GM23338 (cell line): ENCODE measurements at regions not wholly inside any gene's neighbourhood (a gene's known extent, or its start where the extent isn't known, plus 50 kb on each side); places are given as distances from the start of the nearest gene placed in this dataset.

Experiments
- ATAC-seq: fragments of 200-7000 bp; cut with Tn5 transposase; 3 replicates; pipeline ENCODE4 v1.9.1; 2020
- DNase-seq: peaks from one replicate; pipeline ENCODE4 v3.0.0-alpha.2; 2015; ENCODE audit warnings: low spot score
- H2AFZ ChIP-seq: fragments of 200-600 bp; sonication (generic); 2 replicates; pipeline ENCODE4 v1.8.0; 2016; ENCODE audit warnings: antibody characterized with exemption, mild to moderate bottlenecking, moderate library complexity
- H3F3A ChIP-seq: fragments of 200-600 bp; sonication (generic); replicated peaks from 2 replicates; pipeline ENCODE4 v1.8.0; 2017; ENCODE audit warnings: antibody characterized with exemption, mixed run types, low read depth
- H3K27ac ChIP-seq: fragments of 200-600 bp; sonication (generic); 2 replicates; pipeline ENCODE4 v1.6.1; 2016; ENCODE audit warnings: low read depth
- H3K27me3 ChIP-seq: fragments of 200-600 bp; sonication (generic); 2 replicates; pipeline ENCODE4 v1.8.0; 2016; ENCODE audit warnings: mild to moderate bottlenecking, mixed run types, moderate library complexity; ENCODE audit not compliant: insufficient read depth
- H3K36me3 ChIP-seq: fragments of 200-600 bp; sonication (generic); 2 replicates; pipeline ENCODE4 v1.8.0; 2016; ENCODE audit warnings: mild to moderate bottlenecking; ENCODE audit not compliant: insufficient read depth
- H3K4me1 ChIP-seq: fragments of 200-600 bp; sonication (generic); 2 replicates; pipeline ENCODE4 v1.8.0; 2016; ENCODE audit warnings: mild to moderate bottlenecking, moderate library complexity; ENCODE audit not compliant: insufficient read depth
- H3K4me2 ChIP-seq: fragments of 200-600 bp; sonication (generic); 2 replicates; pipeline ENCODE4 v1.7.1; 2017; ENCODE audit warnings: mixed run types
- H3K4me3 ChIP-seq: fragments of 200-600 bp; sonication (generic); 2 replicates; pipeline ENCODE4 v1.6.1; 2016; ENCODE audit warnings: mixed run types
- H3K79me2 ChIP-seq: fragments of 200-600 bp; sonication (generic); replicated peaks from 2 replicates; pipeline ENCODE4 v1.8.0; 2017; ENCODE audit warnings: mild to moderate bottlenecking; ENCODE audit not compliant: insufficient read depth
- H3K9me2 ChIP-seq: fragments of 200-600 bp; sonication (generic); 2 replicates; pipeline ENCODE4 v1.8.0; 2017; ENCODE audit not compliant: insufficient read depth
- H4K20me1 ChIP-seq: fragments of 200-600 bp; sonication (generic); replicated peaks from 2 replicates; pipeline ENCODE4 v1.8.0; 2017; ENCODE audit warnings: mild to moderate bottlenecking; ENCODE audit not compliant: insufficient read depth
- H3K27ac Mint-ChIP-seq: 2 replicates; pipeline ENCODE4 v1.8.0; 2020; ENCODE audit warnings: inconsistent platforms, mild to moderate bottlenecking, moderate library complexity, mixed read lengths
- H3K27me3 Mint-ChIP-seq: 3 replicates; pipeline ENCODE4 v1.8.0; 2022; ENCODE audit warnings: low read depth, mild to moderate bottlenecking, moderate library complexity, mixed read lengths, inconsistent platforms; ENCODE audit not compliant: insufficient read depth, poor library complexity
- H3K36me3 Mint-ChIP-seq: 3 replicates; pipeline ENCODE4 v1.8.0; 2021; ENCODE audit warnings: low read depth, mild to moderate bottlenecking, inconsistent platforms, moderate library complexity, mixed read lengths
- H3K4me1 Mint-ChIP-seq: 3 replicates; pipeline ENCODE4 v1.8.0; 2020; ENCODE audit warnings: mild to moderate bottlenecking, inconsistent platforms, mixed read lengths
- H3K4me3 Mint-ChIP-seq: 3 replicates; pipeline ENCODE4 v1.8.0; 2021; ENCODE audit warnings: moderate library complexity, mild to moderate bottlenecking, inconsistent platforms, mixed read lengths
- H3K9me3 Mint-ChIP-seq: 3 replicates; pipeline ENCODE4 v1.8.0; 2020; ENCODE audit warnings: moderate library complexity, mild to moderate bottlenecking, inconsistent platforms, mixed read lengths
- CREB1 ChIP-seq: fragments of 250-450 bp; sonication (Bioruptor Pico); IDR thresholded peaks from 2 replicates; pipeline ENCODE4 v1.5.0; 2020; ENCODE audit warnings: low read depth, mild to moderate bottlenecking, moderate library complexity
- EZH2 ChIP-seq: fragments of 200-600 bp; sonication (generic); IDR thresholded peaks from one replicate; pipeline ENCODE4 v1.8.0; 2017; ENCODE audit warnings: antibody characterized with exemption, mild to moderate bottlenecking, low read depth; ENCODE audit not compliant: unreplicated experiment
- EZH2phosphoT487 ChIP-seq: fragments of 200-600 bp; sonication (generic); IDR thresholded peaks from one replicate; pipeline ENCODE4 v1.8.1; 2018; ENCODE audit warnings: antibody characterized with exemption; ENCODE audit not compliant: unreplicated experiment
- JUNB ChIP-seq: IDR thresholded peaks from one replicate; pipeline ENCODE4 v1.6.1; 2016; ENCODE audit warnings: antibody characterized with exemption; ENCODE audit not compliant: unreplicated experiment
- NANOG ChIP-seq: IDR thresholded peaks from 2 replicates; pipeline ENCODE4 v1.6.1; 2016; ENCODE audit warnings: antibody characterized with exemption, borderline replicate concordance
- POLR2AphosphoS5 ChIP-seq: IDR thresholded peaks from 2 replicates; pipeline ENCODE4 v1.6.1; 2016; ENCODE audit warnings: antibody characterized with exemption, low read depth
- ZNF331 ChIP-seq: fragments of 250-450 bp; sonication (Bioruptor Pico); IDR thresholded peaks from 2 replicates; pipeline ENCODE4 v1.5.0; 2020; ENCODE audit warnings: low read depth, mild to moderate bottlenecking, moderate library complexity
- TF ChIP-seq, protein P1 (sequence below): fragments of 250-450 bp; sonication (Bioruptor Pico); IDR thresholded peaks from 2 replicates; pipeline ENCODE4 v1.5.0; 2020; ENCODE audit warnings: mild to moderate bottlenecking, moderate library complexity
- TF ChIP-seq, protein P2 (sequence below), 2 experiments: fragments of 200-600 bp in 1 of 2; sonication (generic) in 1 of 2; conservative IDR thresholded peaks; 2 replicates each; pipeline versions ENCODE4 v1.5.1 to v1.6.1; 2016 to 2017; ENCODE audit warnings: antibody characterized with exemption in 2 of 2, low read depth in 2 of 2, mild to moderate bottlenecking in 2 of 2, moderate library complexity in 1 of 2
- TF ChIP-seq, protein P3 (sequence below): IDR thresholded peaks from one replicate; pipeline ENCODE4 v1.6.1; 2018; ENCODE audit warnings: antibody characterized with exemption; ENCODE audit not compliant: unreplicated experiment

DNA sequence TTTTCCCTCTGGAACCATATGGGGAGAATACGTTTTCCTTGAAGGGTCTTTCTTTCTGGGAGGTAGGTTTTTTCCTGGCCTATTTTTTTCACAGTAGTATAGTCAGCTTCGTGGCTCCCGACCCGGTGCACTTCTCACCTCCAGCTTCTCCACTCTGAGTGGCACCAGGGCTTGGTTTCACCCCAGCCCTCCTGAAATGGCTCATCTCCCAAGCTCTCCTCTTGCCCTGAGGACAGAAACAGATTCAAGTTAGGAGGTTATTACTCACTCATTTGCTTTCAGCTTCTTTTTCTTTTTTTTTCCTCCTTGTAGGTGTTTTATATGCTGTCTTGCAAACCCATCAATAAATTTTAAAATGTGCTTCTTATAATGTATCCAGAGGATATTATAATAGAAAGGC lies 199.3 kb downstream of the RFC3 start:
- Histone ChIP-seq H3K27me3 (no peaks in the 10 kb centered on the region), H3K4me2 (no peak overlapping the region), H3F3A (no peaks in the 10 kb centered on the region), H4K20me1 (no peaks in the 10 kb centered on the region), H3K4me3 (no peak overlapping the region), H3K27ac (no peak overlapping the region), H3K9me2 (no peaks in the 10 kb centered on the region), H3K4me1 (no peaks in the 10 kb centered on the region), H3K79me2 (no peaks in the 10 kb centered on the region), H2AFZ (no peak overlapping the region), H3K36me3 (no peaks in the 10 kb centered on the region)
- Mint-ChIP-seq H3K4me1 (no peaks in the 10 kb centered on the region), H3K27me3 (no peaks in the 10 kb centered on the region), H3K27ac (no peak overlapping the region), H3K36me3 (peaks cover 7% of the 10 kb centered on the region; the same call in 1 of the 3 replicates), H3K4me3 (no peak overlapping the region), H3K9me3 (peaks cover 7% of the 10 kb centered on the region)
- no peak for ATAC-seq
- no peak for DNase-seq
- TF ChIP-seq ZNF331 (CRISPR knock-in tag) (no peak), JUNB (no peak), EZH2 (no peak), EZH2phosphoT487 (no peak), NANOG (no peak), CREB1 (CRISPR knock-in tag) (no peak), POLR2AphosphoS5 (no peak)
- TF ChIP-seq, protein P1, sequence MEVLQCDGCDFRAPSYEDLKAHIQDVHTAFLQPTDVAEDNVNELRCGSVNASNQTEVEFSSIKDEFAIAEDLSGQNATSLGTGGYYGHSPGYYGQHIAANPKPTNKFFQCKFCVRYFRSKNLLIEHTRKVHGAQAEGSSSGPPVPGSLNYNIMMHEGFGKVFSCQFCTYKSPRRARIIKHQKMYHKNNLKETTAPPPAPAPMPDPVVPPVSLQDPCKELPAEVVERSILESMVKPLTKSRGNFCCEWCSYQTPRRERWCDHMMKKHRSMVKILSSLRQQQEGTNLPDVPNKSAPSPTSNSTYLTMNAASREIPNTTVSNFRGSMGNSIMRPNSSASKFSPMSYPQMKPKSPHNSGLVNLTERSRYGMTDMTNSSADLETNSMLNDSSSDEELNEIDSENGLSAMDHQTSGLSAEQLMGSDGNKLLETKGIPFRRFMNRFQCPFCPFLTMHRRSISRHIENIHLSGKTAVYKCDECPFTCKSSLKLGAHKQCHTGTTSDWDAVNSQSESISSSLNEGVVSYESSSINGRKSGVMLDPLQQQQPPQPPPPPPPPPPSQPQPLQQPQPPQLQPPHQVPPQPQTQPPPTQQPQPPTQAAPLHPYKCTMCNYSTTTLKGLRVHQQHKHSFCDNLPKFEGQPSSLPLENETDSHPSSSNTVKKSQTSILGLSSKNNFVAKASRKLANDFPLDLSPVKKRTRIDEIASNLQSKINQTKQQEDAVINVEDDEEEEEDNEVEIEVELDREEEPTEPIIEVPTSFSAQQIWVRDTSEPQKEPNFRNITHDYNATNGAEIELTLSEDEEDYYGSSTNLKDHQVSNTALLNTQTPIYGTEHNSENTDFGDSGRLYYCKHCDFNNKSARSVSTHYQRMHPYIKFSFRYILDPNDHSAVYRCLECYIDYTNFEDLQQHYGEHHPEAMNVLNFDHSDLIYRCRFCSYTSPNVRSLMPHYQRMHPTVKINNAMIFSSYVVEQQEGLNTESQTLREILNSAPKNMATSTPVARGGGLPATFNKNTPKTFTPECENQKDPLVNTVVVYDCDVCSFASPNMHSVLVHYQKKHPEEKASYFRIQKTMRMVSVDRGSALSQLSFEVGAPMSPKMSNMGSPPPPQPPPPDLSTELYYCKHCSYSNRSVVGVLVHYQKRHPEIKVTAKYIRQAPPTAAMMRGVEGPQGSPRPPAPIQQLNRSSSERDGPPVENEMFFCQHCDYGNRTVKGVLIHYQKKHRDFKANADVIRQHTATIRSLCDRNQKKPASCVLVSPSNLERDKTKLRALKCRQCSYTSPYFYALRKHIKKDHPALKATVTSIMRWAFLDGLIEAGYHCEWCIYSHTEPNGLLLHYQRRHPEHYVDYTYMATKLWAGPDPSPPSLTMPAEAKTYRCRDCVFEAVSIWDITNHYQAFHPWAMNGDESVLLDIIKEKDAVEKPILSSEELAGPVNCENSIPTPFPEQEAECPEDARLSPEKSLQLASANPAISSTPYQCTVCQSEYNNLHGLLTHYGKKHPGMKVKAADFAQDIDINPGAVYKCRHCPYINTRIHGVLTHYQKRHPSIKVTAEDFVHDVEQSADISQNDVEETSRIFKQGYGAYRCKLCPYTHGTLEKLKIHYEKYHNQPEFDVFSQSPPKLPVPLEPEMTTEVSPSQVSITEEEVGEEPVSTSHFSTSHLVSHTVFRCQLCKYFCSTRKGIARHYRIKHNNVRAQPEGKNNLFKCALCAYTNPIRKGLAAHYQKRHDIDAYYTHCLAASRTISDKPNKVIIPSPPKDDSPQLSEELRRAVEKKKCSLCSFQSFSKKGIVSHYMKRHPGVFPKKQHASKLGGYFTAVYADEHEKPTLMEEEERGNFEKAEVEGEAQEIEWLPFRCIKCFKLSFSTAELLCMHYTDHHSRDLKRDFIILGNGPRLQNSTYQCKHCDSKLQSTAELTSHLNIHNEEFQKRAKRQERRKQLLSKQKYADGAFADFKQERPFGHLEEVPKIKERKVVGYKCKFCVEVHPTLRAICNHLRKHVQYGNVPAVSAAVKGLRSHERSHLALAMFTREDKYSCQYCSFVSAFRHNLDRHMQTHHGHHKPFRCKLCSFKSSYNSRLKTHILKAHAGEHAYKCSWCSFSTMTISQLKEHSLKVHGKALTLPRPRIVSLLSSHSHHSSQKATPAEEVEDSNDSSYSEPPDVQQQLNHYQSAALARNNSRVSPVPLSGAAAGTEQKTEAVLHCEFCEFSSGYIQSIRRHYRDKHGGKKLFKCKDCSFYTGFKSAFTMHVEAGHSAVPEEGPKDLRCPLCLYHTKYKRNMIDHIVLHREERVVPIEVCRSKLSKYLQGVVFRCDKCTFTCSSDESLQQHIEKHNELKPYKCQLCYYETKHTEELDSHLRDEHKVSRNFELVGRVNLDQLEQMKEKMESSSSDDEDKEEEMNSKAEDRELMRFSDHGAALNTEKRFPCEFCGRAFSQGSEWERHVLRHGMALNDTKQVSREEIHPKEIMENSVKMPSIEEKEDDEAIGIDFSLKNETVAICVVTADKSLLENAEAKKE (CRISPR knock-in tag), result no peak
- TF ChIP-seq, protein P2, sequence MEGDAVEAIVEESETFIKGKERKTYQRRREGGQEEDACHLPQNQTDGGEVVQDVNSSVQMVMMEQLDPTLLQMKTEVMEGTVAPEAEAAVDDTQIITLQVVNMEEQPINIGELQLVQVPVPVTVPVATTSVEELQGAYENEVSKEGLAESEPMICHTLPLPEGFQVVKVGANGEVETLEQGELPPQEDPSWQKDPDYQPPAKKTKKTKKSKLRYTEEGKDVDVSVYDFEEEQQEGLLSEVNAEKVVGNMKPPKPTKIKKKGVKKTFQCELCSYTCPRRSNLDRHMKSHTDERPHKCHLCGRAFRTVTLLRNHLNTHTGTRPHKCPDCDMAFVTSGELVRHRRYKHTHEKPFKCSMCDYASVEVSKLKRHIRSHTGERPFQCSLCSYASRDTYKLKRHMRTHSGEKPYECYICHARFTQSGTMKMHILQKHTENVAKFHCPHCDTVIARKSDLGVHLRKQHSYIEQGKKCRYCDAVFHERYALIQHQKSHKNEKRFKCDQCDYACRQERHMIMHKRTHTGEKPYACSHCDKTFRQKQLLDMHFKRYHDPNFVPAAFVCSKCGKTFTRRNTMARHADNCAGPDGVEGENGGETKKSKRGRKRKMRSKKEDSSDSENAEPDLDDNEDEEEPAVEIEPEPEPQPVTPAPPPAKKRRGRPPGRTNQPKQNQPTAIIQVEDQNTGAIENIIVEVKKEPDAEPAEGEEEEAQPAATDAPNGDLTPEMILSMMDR (conservative IDR thresholded peaks at IDR 0.05; ENCODE audit: low read depth in 2 of 2), result no peak
- TF ChIP-seq, protein P3, sequence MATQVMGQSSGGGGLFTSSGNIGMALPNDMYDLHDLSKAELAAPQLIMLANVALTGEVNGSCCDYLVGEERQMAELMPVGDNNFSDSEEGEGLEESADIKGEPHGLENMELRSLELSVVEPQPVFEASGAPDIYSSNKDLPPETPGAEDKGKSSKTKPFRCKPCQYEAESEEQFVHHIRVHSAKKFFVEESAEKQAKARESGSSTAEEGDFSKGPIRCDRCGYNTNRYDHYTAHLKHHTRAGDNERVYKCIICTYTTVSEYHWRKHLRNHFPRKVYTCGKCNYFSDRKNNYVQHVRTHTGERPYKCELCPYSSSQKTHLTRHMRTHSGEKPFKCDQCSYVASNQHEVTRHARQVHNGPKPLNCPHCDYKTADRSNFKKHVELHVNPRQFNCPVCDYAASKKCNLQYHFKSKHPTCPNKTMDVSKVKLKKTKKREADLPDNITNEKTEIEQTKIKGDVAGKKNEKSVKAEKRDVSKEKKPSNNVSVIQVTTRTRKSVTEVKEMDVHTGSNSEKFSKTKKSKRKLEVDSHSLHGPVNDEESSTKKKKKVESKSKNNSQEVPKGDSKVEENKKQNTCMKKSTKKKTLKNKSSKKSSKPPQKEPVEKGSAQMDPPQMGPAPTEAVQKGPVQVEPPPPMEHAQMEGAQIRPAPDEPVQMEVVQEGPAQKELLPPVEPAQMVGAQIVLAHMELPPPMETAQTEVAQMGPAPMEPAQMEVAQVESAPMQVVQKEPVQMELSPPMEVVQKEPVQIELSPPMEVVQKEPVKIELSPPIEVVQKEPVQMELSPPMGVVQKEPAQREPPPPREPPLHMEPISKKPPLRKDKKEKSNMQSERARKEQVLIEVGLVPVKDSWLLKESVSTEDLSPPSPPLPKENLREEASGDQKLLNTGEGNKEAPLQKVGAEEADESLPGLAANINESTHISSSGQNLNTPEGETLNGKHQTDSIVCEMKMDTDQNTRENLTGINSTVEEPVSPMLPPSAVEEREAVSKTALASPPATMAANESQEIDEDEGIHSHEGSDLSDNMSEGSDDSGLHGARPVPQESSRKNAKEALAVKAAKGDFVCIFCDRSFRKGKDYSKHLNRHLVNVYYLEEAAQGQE, result no peak
